ENCODE measurements at regions not wholly inside any gene's neighbourhood (a gene's known extent, or its start where the extent isn't known, plus 50 kb on each side); places are given as distances from the start of the nearest gene placed in this dataset.

- Histone ChIP-seq H3K27ac (no peak overlapping the region), H3K4me3 (no peak overlapping the region)
- no peak for DNase-seq (ENCODE audit: low spot score)
- no peak for TF ChIP-seq CTCF (IDR thresholded peaks at IDR 0.05)
Measured at GRCh38 chr6:51273228-51273961, 454.7 kb downstream of the TFAP2B start.

- H3K27ac ChIP-seq = no peak overlapping the region
- no peak overlapping the region for H3K4me3 ChIP-seq
- TF ChIP-seq CTCF (IDR thresholded peaks at IDR 0.05) = no peak
- no peak for DNase-seq (ENCODE audit: low spot score)
Measured at GRCh38 chr6:51277474-51277873, 458.8 kb downstream of the TFAP2B start.

GRCh38 chr6:51282026-51282425, 463.4 kb downstream of the TFAP2B start:
- Histone ChIP-seq H3K27ac (no peak overlapping the region), H3K4me3 (no peak overlapping the region)
- no peak for TF ChIP-seq CTCF (IDR thresholded peaks at IDR 0.05)
- DNase-seq (ENCODE audit: low spot score) = no peak

- H3K4me3 ChIP-seq = no peak overlapping the region
- DNase-seq (ENCODE audit: low spot score) = no peak
- no peak for TF ChIP-seq CTCF (IDR thresholded peaks at IDR 0.05)
- no peak overlapping the region for H3K27ac ChIP-seq
Measured at GRCh38 chr6:51283723-51284355, 465.2 kb downstream of the TFAP2B start.

- no peak overlapping the region for H3K4me3 ChIP-seq
- no peak for TF ChIP-seq CTCF (IDR thresholded peaks at IDR 0.05)
- H3K27ac ChIP-seq = no peak overlapping the region
- DNase-seq (ENCODE audit: low spot score) = no peak
Measured at GRCh38 chr6:51285876-51286275, 467.2 kb downstream of the TFAP2B start.

GRCh38 chr6:51289041-51289440, 470.4 kb downstream of the TFAP2B start:
- no peak for TF ChIP-seq CTCF (IDR thresholded peaks at IDR 0.05)
- no peak for DNase-seq (ENCODE audit: low spot score)
- H3K27ac ChIP-seq = no peak overlapping the region

GRCh38 chr6:51292659-51293058, 474.0 kb downstream of the TFAP2B start:
- Histone ChIP-seq H3K4me3 (no peak overlapping the region), H3K27ac (no peak overlapping the region)
- no peak for DNase-seq (ENCODE audit: low spot score)
- TF ChIP-seq CTCF (IDR thresholded peaks at IDR 0.05) = no peak

More at GRCh38 chr6:51289041-51289440, 470.4 kb downstream of the TFAP2B start:
- no peak overlapping the region for H3K4me3 ChIP-seq
